GM23338 (cell line): ENCODE measurements at regions not wholly inside any gene's neighbourhood (a gene's known extent, or its start where the extent isn't known, plus 50 kb on each side); places are given as distances from the start of the nearest gene placed in this dataset.

ENCODE experiments used
- ATAC-seq: fragments of 200-7000 bp; cut with Tn5 transposase; 3 replicates; pipeline ENCODE4 v1.9.1; 2020
- DNase-seq: peaks from one replicate; pipeline ENCODE4 v3.0.0-alpha.2; 2015; ENCODE audit warnings: low spot score
- H2AFZ ChIP-seq: fragments of 200-600 bp; sonication (generic); 2 replicates; pipeline ENCODE4 v1.8.0; 2016; ENCODE audit warnings: antibody characterized with exemption, mild to moderate bottlenecking, moderate library complexity
- H3F3A ChIP-seq: fragments of 200-600 bp; sonication (generic); replicated peaks from 2 replicates; pipeline ENCODE4 v1.8.0; 2017; ENCODE audit warnings: antibody characterized with exemption, mixed run types, low read depth
- H3K27ac ChIP-seq: fragments of 200-600 bp; sonication (generic); 2 replicates; pipeline ENCODE4 v1.6.1; 2016; ENCODE audit warnings: low read depth
- H3K27me3 ChIP-seq: fragments of 200-600 bp; sonication (generic); 2 replicates; pipeline ENCODE4 v1.8.0; 2016; ENCODE audit warnings: mild to moderate bottlenecking, mixed run types, moderate library complexity; ENCODE audit not compliant: insufficient read depth
- H3K36me3 ChIP-seq: fragments of 200-600 bp; sonication (generic); 2 replicates; pipeline ENCODE4 v1.8.0; 2016; ENCODE audit warnings: mild to moderate bottlenecking; ENCODE audit not compliant: insufficient read depth
- H3K4me1 ChIP-seq: fragments of 200-600 bp; sonication (generic); 2 replicates; pipeline ENCODE4 v1.8.0; 2016; ENCODE audit warnings: mild to moderate bottlenecking, moderate library complexity; ENCODE audit not compliant: insufficient read depth
- H3K4me2 ChIP-seq: fragments of 200-600 bp; sonication (generic); 2 replicates; pipeline ENCODE4 v1.7.1; 2017; ENCODE audit warnings: mixed run types
- H3K4me3 ChIP-seq: fragments of 200-600 bp; sonication (generic); 2 replicates; pipeline ENCODE4 v1.6.1; 2016; ENCODE audit warnings: mixed run types
- H3K79me2 ChIP-seq: fragments of 200-600 bp; sonication (generic); replicated peaks from 2 replicates; pipeline ENCODE4 v1.8.0; 2017; ENCODE audit warnings: mild to moderate bottlenecking; ENCODE audit not compliant: insufficient read depth
- H3K9me2 ChIP-seq: fragments of 200-600 bp; sonication (generic); 2 replicates; pipeline ENCODE4 v1.8.0; 2017; ENCODE audit not compliant: insufficient read depth
- H4K20me1 ChIP-seq: fragments of 200-600 bp; sonication (generic); replicated peaks from 2 replicates; pipeline ENCODE4 v1.8.0; 2017; ENCODE audit warnings: mild to moderate bottlenecking; ENCODE audit not compliant: insufficient read depth
- H3K27ac Mint-ChIP-seq: 2 replicates; pipeline ENCODE4 v1.8.0; 2020; ENCODE audit warnings: inconsistent platforms, mild to moderate bottlenecking, moderate library complexity, mixed read lengths
- H3K27me3 Mint-ChIP-seq: 3 replicates; pipeline ENCODE4 v1.8.0; 2022; ENCODE audit warnings: low read depth, mild to moderate bottlenecking, moderate library complexity, mixed read lengths, inconsistent platforms; ENCODE audit not compliant: insufficient read depth, poor library complexity
- H3K36me3 Mint-ChIP-seq: 3 replicates; pipeline ENCODE4 v1.8.0; 2021; ENCODE audit warnings: low read depth, mild to moderate bottlenecking, inconsistent platforms, moderate library complexity, mixed read lengths
- H3K4me1 Mint-ChIP-seq: 3 replicates; pipeline ENCODE4 v1.8.0; 2020; ENCODE audit warnings: mild to moderate bottlenecking, inconsistent platforms, mixed read lengths
- H3K4me3 Mint-ChIP-seq: 3 replicates; pipeline ENCODE4 v1.8.0; 2021; ENCODE audit warnings: moderate library complexity, mild to moderate bottlenecking, inconsistent platforms, mixed read lengths
- H3K9me3 Mint-ChIP-seq: 3 replicates; pipeline ENCODE4 v1.8.0; 2020; ENCODE audit warnings: moderate library complexity, mild to moderate bottlenecking, inconsistent platforms, mixed read lengths
- EZH2 ChIP-seq: fragments of 200-600 bp; sonication (generic); IDR thresholded peaks from one replicate; pipeline ENCODE4 v1.8.0; 2017; ENCODE audit warnings: antibody characterized with exemption, mild to moderate bottlenecking, low read depth; ENCODE audit not compliant: unreplicated experiment
- JUNB ChIP-seq: IDR thresholded peaks from one replicate; pipeline ENCODE4 v1.6.1; 2016; ENCODE audit warnings: antibody characterized with exemption; ENCODE audit not compliant: unreplicated experiment
- POLR2AphosphoS5 ChIP-seq: IDR thresholded peaks from 2 replicates; pipeline ENCODE4 v1.6.1; 2016; ENCODE audit warnings: antibody characterized with exemption, low read depth
- ZNF331 ChIP-seq: fragments of 250-450 bp; sonication (Bioruptor Pico); IDR thresholded peaks from 2 replicates; pipeline ENCODE4 v1.5.0; 2020; ENCODE audit warnings: low read depth, mild to moderate bottlenecking, moderate library complexity
- TF ChIP-seq, protein P1 (sequence below): fragments of 250-450 bp; sonication (Bioruptor Pico); IDR thresholded peaks from 2 replicates; pipeline ENCODE4 v1.5.0; 2020; ENCODE audit warnings: mild to moderate bottlenecking, moderate library complexity
- TF ChIP-seq, protein P2 (sequence below), 2 experiments: fragments of 200-600 bp in 1 of 2; sonication (generic) in 1 of 2; conservative IDR thresholded peaks; 2 replicates each; pipeline versions ENCODE4 v1.5.1 to v1.6.1; 2016 to 2017; ENCODE audit warnings: antibody characterized with exemption in 2 of 2, low read depth in 2 of 2, mild to moderate bottlenecking in 2 of 2, moderate library complexity in 1 of 2
- TF ChIP-seq, protein P3 (sequence below): IDR thresholded peaks from 2 replicates; pipeline ENCODE4 v1.6.1; 2016; ENCODE audit warnings: antibody characterized with exemption

GRCh38 chr12:78431931-78432330 lies 432.6 kb upstream of the SYT1 start (continued):
- TF ChIP-seq, protein P1, sequence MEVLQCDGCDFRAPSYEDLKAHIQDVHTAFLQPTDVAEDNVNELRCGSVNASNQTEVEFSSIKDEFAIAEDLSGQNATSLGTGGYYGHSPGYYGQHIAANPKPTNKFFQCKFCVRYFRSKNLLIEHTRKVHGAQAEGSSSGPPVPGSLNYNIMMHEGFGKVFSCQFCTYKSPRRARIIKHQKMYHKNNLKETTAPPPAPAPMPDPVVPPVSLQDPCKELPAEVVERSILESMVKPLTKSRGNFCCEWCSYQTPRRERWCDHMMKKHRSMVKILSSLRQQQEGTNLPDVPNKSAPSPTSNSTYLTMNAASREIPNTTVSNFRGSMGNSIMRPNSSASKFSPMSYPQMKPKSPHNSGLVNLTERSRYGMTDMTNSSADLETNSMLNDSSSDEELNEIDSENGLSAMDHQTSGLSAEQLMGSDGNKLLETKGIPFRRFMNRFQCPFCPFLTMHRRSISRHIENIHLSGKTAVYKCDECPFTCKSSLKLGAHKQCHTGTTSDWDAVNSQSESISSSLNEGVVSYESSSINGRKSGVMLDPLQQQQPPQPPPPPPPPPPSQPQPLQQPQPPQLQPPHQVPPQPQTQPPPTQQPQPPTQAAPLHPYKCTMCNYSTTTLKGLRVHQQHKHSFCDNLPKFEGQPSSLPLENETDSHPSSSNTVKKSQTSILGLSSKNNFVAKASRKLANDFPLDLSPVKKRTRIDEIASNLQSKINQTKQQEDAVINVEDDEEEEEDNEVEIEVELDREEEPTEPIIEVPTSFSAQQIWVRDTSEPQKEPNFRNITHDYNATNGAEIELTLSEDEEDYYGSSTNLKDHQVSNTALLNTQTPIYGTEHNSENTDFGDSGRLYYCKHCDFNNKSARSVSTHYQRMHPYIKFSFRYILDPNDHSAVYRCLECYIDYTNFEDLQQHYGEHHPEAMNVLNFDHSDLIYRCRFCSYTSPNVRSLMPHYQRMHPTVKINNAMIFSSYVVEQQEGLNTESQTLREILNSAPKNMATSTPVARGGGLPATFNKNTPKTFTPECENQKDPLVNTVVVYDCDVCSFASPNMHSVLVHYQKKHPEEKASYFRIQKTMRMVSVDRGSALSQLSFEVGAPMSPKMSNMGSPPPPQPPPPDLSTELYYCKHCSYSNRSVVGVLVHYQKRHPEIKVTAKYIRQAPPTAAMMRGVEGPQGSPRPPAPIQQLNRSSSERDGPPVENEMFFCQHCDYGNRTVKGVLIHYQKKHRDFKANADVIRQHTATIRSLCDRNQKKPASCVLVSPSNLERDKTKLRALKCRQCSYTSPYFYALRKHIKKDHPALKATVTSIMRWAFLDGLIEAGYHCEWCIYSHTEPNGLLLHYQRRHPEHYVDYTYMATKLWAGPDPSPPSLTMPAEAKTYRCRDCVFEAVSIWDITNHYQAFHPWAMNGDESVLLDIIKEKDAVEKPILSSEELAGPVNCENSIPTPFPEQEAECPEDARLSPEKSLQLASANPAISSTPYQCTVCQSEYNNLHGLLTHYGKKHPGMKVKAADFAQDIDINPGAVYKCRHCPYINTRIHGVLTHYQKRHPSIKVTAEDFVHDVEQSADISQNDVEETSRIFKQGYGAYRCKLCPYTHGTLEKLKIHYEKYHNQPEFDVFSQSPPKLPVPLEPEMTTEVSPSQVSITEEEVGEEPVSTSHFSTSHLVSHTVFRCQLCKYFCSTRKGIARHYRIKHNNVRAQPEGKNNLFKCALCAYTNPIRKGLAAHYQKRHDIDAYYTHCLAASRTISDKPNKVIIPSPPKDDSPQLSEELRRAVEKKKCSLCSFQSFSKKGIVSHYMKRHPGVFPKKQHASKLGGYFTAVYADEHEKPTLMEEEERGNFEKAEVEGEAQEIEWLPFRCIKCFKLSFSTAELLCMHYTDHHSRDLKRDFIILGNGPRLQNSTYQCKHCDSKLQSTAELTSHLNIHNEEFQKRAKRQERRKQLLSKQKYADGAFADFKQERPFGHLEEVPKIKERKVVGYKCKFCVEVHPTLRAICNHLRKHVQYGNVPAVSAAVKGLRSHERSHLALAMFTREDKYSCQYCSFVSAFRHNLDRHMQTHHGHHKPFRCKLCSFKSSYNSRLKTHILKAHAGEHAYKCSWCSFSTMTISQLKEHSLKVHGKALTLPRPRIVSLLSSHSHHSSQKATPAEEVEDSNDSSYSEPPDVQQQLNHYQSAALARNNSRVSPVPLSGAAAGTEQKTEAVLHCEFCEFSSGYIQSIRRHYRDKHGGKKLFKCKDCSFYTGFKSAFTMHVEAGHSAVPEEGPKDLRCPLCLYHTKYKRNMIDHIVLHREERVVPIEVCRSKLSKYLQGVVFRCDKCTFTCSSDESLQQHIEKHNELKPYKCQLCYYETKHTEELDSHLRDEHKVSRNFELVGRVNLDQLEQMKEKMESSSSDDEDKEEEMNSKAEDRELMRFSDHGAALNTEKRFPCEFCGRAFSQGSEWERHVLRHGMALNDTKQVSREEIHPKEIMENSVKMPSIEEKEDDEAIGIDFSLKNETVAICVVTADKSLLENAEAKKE, result no peak
- no peak for TF ChIP-seq JUNB

DNA sequence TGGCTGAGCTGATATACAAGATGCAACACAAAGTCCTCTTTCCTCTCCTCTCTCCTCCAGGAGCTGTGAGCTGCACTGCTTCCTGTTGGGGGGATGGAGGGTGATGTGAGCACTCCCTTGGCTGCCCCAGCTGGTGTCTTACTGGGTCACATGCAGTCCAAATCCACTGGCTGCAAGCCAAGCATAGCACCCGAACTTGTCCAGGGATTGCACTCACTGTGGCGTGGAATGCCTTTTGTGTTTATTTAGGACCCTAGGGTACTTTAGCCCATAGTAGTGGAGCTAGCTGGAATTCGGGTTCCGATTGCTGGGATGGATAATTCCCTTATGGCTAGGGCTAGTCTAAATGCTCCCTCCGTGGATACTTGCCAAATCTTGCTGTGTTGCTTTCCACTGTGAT lies 424.9 kb upstream of the SYT1 start:
- Histone ChIP-seq H3F3A (no peaks in the 10 kb centered on the region), H3K36me3 (no peaks in the 10 kb centered on the region), H3K4me3 (no peak overlapping the region), H3K27ac (no peak overlapping the region), H3K27me3 (no peaks in the 10 kb centered on the region), H3K4me2 (no peak overlapping the region), H3K79me2 (no peaks in the 10 kb centered on the region), H4K20me1 (no peaks in the 10 kb centered on the region), H3K9me2 (no peaks in the 10 kb centered on the region), H3K4me1 (no peaks in the 10 kb centered on the region), H2AFZ (no peak overlapping the region)
- no peak overlapping the region for H3K4me3 Mint-ChIP-seq
- no peaks in the 10 kb centered on the region; the same call in 2 of the 3 replicates for H3K36me3 Mint-ChIP-seq
- DNase-seq, result no peak
- no peak for ATAC-seq
- H3K9me3 Mint-ChIP-seq, result no peaks in the 10 kb centered on the region
- no peaks in the 10 kb centered on the region for H3K27me3 Mint-ChIP-seq
- no peaks in the 10 kb centered on the region for H3K4me1 Mint-ChIP-seq
- no peak overlapping the region for H3K27ac Mint-ChIP-seq
- TF ChIP-seq POLR2AphosphoS5, result no peak
- TF ChIP-seq, protein P1, result no peak
- TF ChIP-seq EZH2, result no peak
- no peak for TF ChIP-seq ZNF331
- TF ChIP-seq, protein P2, sequence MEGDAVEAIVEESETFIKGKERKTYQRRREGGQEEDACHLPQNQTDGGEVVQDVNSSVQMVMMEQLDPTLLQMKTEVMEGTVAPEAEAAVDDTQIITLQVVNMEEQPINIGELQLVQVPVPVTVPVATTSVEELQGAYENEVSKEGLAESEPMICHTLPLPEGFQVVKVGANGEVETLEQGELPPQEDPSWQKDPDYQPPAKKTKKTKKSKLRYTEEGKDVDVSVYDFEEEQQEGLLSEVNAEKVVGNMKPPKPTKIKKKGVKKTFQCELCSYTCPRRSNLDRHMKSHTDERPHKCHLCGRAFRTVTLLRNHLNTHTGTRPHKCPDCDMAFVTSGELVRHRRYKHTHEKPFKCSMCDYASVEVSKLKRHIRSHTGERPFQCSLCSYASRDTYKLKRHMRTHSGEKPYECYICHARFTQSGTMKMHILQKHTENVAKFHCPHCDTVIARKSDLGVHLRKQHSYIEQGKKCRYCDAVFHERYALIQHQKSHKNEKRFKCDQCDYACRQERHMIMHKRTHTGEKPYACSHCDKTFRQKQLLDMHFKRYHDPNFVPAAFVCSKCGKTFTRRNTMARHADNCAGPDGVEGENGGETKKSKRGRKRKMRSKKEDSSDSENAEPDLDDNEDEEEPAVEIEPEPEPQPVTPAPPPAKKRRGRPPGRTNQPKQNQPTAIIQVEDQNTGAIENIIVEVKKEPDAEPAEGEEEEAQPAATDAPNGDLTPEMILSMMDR (conservative IDR thresholded peaks at IDR 0.05; ENCODE audit: low read depth in 2 of 2), result no peak
- TF ChIP-seq, protein P3, sequence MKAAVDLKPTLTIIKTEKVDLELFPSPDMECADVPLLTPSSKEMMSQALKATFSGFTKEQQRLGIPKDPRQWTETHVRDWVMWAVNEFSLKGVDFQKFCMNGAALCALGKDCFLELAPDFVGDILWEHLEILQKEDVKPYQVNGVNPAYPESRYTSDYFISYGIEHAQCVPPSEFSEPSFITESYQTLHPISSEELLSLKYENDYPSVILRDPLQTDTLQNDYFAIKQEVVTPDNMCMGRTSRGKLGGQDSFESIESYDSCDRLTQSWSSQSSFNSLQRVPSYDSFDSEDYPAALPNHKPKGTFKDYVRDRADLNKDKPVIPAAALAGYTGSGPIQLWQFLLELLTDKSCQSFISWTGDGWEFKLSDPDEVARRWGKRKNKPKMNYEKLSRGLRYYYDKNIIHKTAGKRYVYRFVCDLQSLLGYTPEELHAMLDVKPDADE, result no peak
